ENCODE measurements at regions not wholly inside any gene's neighbourhood (a gene's known extent, or its start where the extent isn't known, plus 50 kb on each side); places are given as distances from the start of the nearest gene placed in this dataset.
"Not testable (repeated sequence)": the region's sequence is repeated elsewhere in the genome, so short reads cannot be mapped to it uniquely, and the experiment has no call there.

DNA sequence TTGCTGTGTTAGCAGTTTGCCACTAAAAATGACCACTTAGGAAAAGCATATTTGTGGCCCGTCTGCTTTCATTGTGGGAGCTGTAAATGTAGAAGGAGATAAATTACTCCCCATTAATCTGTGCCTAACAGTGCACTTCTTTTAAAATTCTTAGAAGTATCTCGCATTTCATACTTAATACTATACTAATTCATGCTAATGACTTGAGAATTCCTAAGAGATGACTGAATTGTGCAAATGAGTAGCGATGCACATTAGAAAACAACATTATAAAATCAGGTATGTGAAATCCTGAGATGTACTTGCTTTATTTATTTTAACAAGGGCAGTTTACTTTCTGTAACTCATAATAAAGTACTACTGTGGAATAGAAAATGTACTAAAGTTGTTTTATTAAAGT lies 494.6 kb upstream of the CHD1 start:
- TF ChIP-seq EZH2phosphoT487 (IDR thresholded peaks at IDR 0.05; ENCODE audit: borderline replicate concordance, low read length); EZH2 (IDR thresholded peaks at IDR 0.05; ENCODE audit: low read length, unreplicated experiment): not testable (repeated sequence)

All from PC-3 (cell line).